Stimulated activated CD8-positive, alpha-beta memory T cell treated with anti-CD3 and anti-CD28 coated beads, Interleukin-7, amount 100 ng/mL, for 48 hours (primary cell): ENCODE measurements at regions not wholly inside any gene's neighbourhood (a gene's known extent, or its start where the extent isn't known, plus 50 kb on each side); places are given as distances from the start of the nearest gene placed in this dataset.

Experiments used
- DNase-seq, 2 donors: peaks; one replicate each; pipeline ENCODE4 v3.0.0-alpha.2; 2020; ENCODE audit warnings: low read depth in 1 of 2; ENCODE audit errors: extremely low read depth in 1 of 2

- DNase-seq, result no peak
Observed at GRCh38 chrX:5549512-5549911, 679.2 kb downstream of the NLGN4X start.

GRCh38 chrX:5537098-5537497, 691.6 kb downstream of the NLGN4X start:
- DNase-seq, result no peak

GRCh38 chrX:5536261-5536660, 692.4 kb downstream of the NLGN4X start:
- DNase-seq, result no peak

- no peak for DNase-seq
Observed at GRCh38 chrX:5528057-5528456, 700.6 kb downstream of the NLGN4X start.

- no peak for DNase-seq
Observed at GRCh38 chrX:5526191-5526590, 702.5 kb downstream of the NLGN4X start.

- no peak for DNase-seq
Observed at GRCh38 chrX:5490786-5491563, 737.7 kb downstream of the NLGN4X start.

GRCh38 chrX:5474282-5474681, 754.4 kb downstream of the NLGN4X start:
- DNase-seq, result no peak

- DNase-seq, result no peak
Observed at GRCh38 chrX:5458300-5458842, 770.3 kb downstream of the NLGN4X start.

- DNase-seq, result no peak
Observed at GRCh38 chrX:5449323-5449722, 779.3 kb downstream of the NLGN4X start.

- no peak for DNase-seq
Observed at GRCh38 chrX:5431823-5432222, 796.8 kb downstream of the NLGN4X start.

GRCh38 chrX:5425119-5425518, 803.5 kb downstream of the NLGN4X start:
- DNase-seq, result no peak

- no peak for DNase-seq
Observed at GRCh38 chrX:5417381-5417780, 811.3 kb downstream of the NLGN4X start.

- no peak for DNase-seq
Observed at GRCh38 chrX:5415738-5416137, 812.9 kb downstream of the NLGN4X start.

- no peak for DNase-seq
Observed at GRCh38 chrX:5409106-5409505, 819.6 kb downstream of the NLGN4X start.

GRCh38 chrX:5402461-5402860, 826.2 kb downstream of the NLGN4X start:
- DNase-seq, result no peak

- DNase-seq, result no peak
Observed at GRCh38 chrX:5399403-5399802, 829.3 kb downstream of the NLGN4X start.

GRCh38 chrX:5397409-5397808, 831.3 kb downstream of the NLGN4X start:
- DNase-seq, result no peak

GRCh38 chrX:5390376-5390775, 838.3 kb downstream of the NLGN4X start:
- no peak for DNase-seq

GRCh38 chrX:5388087-5388486, 840.6 kb downstream of the NLGN4X start:
- no peak for DNase-seq

GRCh38 chrX:5380426-5380825, 848.2 kb downstream of the NLGN4X start:
- DNase-seq, result no peak

- no peak for DNase-seq
Observed at GRCh38 chrX:5341902-5342301, 886.8 kb downstream of the NLGN4X start.

- no peak for DNase-seq
Observed at GRCh38 chrX:5337160-5337559, 891.5 kb downstream of the NLGN4X start.

- DNase-seq, result no peak
Observed at GRCh38 chrX:5324546-5324945, 904.1 kb downstream of the NLGN4X start.
